Breast epithelium (tissue), 4 donors: ENCODE measurements at regions not wholly inside any gene's neighbourhood (a gene's known extent, or its start where the extent isn't known, plus 50 kb on each side); places are given as distances from the start of the nearest gene placed in this dataset.

Experiments
- DNase-seq, 2 donors: peaks; one replicate each; pipeline ENCODE4 v3.0.0-alpha.2; 2019; ENCODE audit warnings: low spot score in 2 of 2
- H3K27ac ChIP-seq, 2 donors: fragments of 200-600 bp; sonication (generic) in 1 of 2; one replicate each; pipeline ENCODE4 v1.5.1; 2016 to 2019; ENCODE audit warnings: mild to moderate bottlenecking in 1 of 2
- H3K27me3 ChIP-seq, 2 donors: fragments of 200-600 bp; sonication (generic) in 1 of 2; one replicate each; pipeline versions ENCODE4 v1.5.1 to v1.6.0; 2017 to 2019; ENCODE audit warnings: control low read depth in 1 of 2, mild to moderate bottlenecking in 1 of 2
- H3K36me3 ChIP-seq: fragments of 200-600 bp; one replicate; pipeline ENCODE4 v1.5.1; 2019
- H3K4me1 ChIP-seq, 2 donors: fragments of 200-600 bp; sonication (generic); one replicate each; pipeline ENCODE4 v1.5.1; 2016 to 2019; ENCODE audit warnings: control low read depth in 1 of 2
- H3K4me3 ChIP-seq, 3 donors: fragments of 200-600 bp; sonication (generic); 1 replicate in 2 of 3; 2 replicates in 1 of 3; pipeline ENCODE4 v1.5.1; 2016 to 2019; ENCODE audit warnings: mild to moderate bottlenecking in 3 of 3, moderate library complexity in 2 of 3
- H3K9me3 ChIP-seq, 2 donors: fragments of 200-600 bp; sonication (generic) in 1 of 2; one replicate each; pipeline ENCODE4 v1.5.1; 2016 to 2019; ENCODE audit warnings: control low read depth in 1 of 2
- CTCF ChIP-seq, 3 donors: fragments of 450-650 bp; IDR thresholded peaks; one replicate each; pipeline ENCODE4 v1.5.1; 2016 to 2017; ENCODE audit warnings: antibody characterized with exemption in 3 of 3, mild to moderate bottlenecking in 3 of 3, moderate library complexity in 3 of 3
- POLR2A ChIP-seq: fragments of 450-650 bp; IDR thresholded peaks from one replicate; pipeline ENCODE4 v1.6.1; 2016; ENCODE audit warnings: antibody characterized with exemption, mild to moderate bottlenecking, moderate library complexity
- POLR2AphosphoS5 ChIP-seq, 3 donors: sonication (generic); formaldehyde crosslinking; IDR thresholded peaks; one replicate each; pipeline ENCODE4 v1.6.1; 2017; ENCODE audit warnings: antibody characterized with exemption in 3 of 3
- intact Hi-C: fragments of 100-400 bp; cut with DNase I; formaldehyde crosslinking; loops from one replicate; pipeline ENCODE4 v1.15.1; 2023; ENCODE audit warnings: low total_unique reads

GRCh38 chr22:48343461-48343860 is 1484.2 kb downstream of the BRD1 start:
- no peak for TF ChIP-seq POLR2AphosphoS5 (IDR thresholded peaks at IDR 0.05)
- no peak for TF ChIP-seq CTCF (IDR thresholded peaks at IDR 0.05)
- TF ChIP-seq POLR2A = no peak
- no peak for DNase-seq
- no peak overlapping the region for H3K27ac ChIP-seq
- peaks cover 0 to 51% of the 10 kb centered on the region in 2 donors for H3K27me3 ChIP-seq
- H3K36me3 ChIP-seq = no peaks in the 10 kb centered on the region
- H3K4me3 ChIP-seq = no peak overlapping the region
- H3K9me3 ChIP-seq = no peaks in the 10 kb centered on the region
- intact Hi-C loops = no loop called here
- H3K4me1 ChIP-seq = no peaks in the 10 kb centered on the region

- Histone ChIP-seq H3K27ac (no peak overlapping the region), H3K27me3 (peaks cover 0 to 51% of the 10 kb centered on the region in 2 donors), H3K36me3 (no peaks in the 10 kb centered on the region), H3K4me1 (no peaks in the 10 kb centered on the region), H3K4me3 (no peak overlapping the region), H3K9me3 (no peaks in the 10 kb centered on the region)
- DNase-seq = no peak
- TF ChIP-seq CTCF (IDR thresholded peaks at IDR 0.05) = no peak
- no peak for TF ChIP-seq POLR2A
- no peak for TF ChIP-seq POLR2AphosphoS5 (IDR thresholded peaks at IDR 0.05)
- intact Hi-C loops = no loop called here
Measured at GRCh38 chr22:48342732-48343131, 1484.9 kb downstream of the BRD1 start.

- TF ChIP-seq POLR2A (no peak), POLR2AphosphoS5 (IDR thresholded peaks at IDR 0.05) (no peak), CTCF (IDR thresholded peaks at IDR 0.05) (no peak)
- intact Hi-C loops = no loop called here
- peaks cover 0 to 51% of the 10 kb centered on the region in 2 donors for H3K27me3 ChIP-seq
- no peaks in the 10 kb centered on the region for H3K9me3 ChIP-seq
- no peak overlapping the region for H3K4me3 ChIP-seq
- no peaks in the 10 kb centered on the region for H3K36me3 ChIP-seq
- H3K4me1 ChIP-seq = no peaks in the 10 kb centered on the region
- no peak for DNase-seq
- H3K27ac ChIP-seq = no peak overlapping the region
Measured at GRCh38 chr22:48342016-48342415, 1485.7 kb downstream of the BRD1 start.

GRCh38 chr22:48340727-48341709 is 1486.7 kb downstream of the BRD1 start:
- no peak for DNase-seq
- Histone ChIP-seq H3K27me3 (peaks cover 0 to 49% of the 10 kb centered on the region in 2 donors), H3K36me3 (no peaks in the 10 kb centered on the region), H3K27ac (no peak overlapping the region), H3K9me3 (no peaks in the 10 kb centered on the region), H3K4me3 (no peak overlapping the region), H3K4me1 (no peaks in the 10 kb centered on the region)
- intact Hi-C loops = no loop called here
- TF ChIP-seq POLR2A = no peak
- TF ChIP-seq POLR2AphosphoS5 (IDR thresholded peaks at IDR 0.05) = no peak
- no peak for TF ChIP-seq CTCF (IDR thresholded peaks at IDR 0.05)

GRCh38 chr22:48340191-48340590 is 1487.5 kb downstream of the BRD1 start:
- no peak for TF ChIP-seq POLR2AphosphoS5 (IDR thresholded peaks at IDR 0.05)
- TF ChIP-seq CTCF (IDR thresholded peaks at IDR 0.05) = no peak
- TF ChIP-seq POLR2A = no peak
- Histone ChIP-seq H3K9me3 (no peaks in the 10 kb centered on the region), H3K36me3 (no peaks in the 10 kb centered on the region), H3K4me3 (no peak overlapping the region), H3K4me1 (no peaks in the 10 kb centered on the region), H3K27me3 (peaks cover 0 to 56% of the 10 kb centered on the region in 2 donors), H3K27ac (no peak overlapping the region)
- DNase-seq = no peak
- intact Hi-C loops = no loop called here
